Endothelial cell of umbilical vein (primary cell): ENCODE measurements at regions not wholly inside any gene's neighbourhood (a gene's known extent, or its start where the extent isn't known, plus 50 kb on each side); places are given as distances from the start of the nearest gene placed in this dataset.

Experiments
- BruUV-seq: library from RNA; stranded (reverse); fragments of 400-500 nt; replicated peaks from 2 replicates; lab custom pipeline; 2021; lab: Mats Ljungman, UMichigan
- CTCF ChIA-PET: fragments of 300-600, 350-600 bp; sonication (Branson Sonifier 250); formaldehyde crosslinking; loops from one replicate; lab custom pipeline; 2021; ENCODE audit warnings: antibody characterized with exemption, inconsistent platforms; lab: Charles Lee
- POLR2A ChIA-PET: fragments of 300-600, 350-600 bp; sonication (Branson Sonifier 250); formaldehyde crosslinking; loops from one replicate; lab custom pipeline; 2021; ENCODE audit warnings: antibody characterized with exemption, inconsistent platforms; lab: Charles Lee
- DNase-seq: peaks from one replicate; pipeline ENCODE4 v3.0.0-alpha.2; 2011; ENCODE audit warnings: low read depth, low spot score
- FAIRE-seq: peaks from 2 replicates; lab custom pipeline; 2011; peaks lifted over from hg19 to GRCh38; lab: Jason Lieb, UNC
- H2AFZ ChIP-seq: 2 replicates; pipeline ENCODE4 v1.6.0; 2012; ENCODE audit warnings: low read depth, low read length, control low read depth, inconsistent platforms
- H3K27ac ChIP-seq: 2 replicates; pipeline ENCODE4 v1.5.1; 2011; ENCODE audit warnings: low read depth, mild to moderate bottlenecking, control low read depth, low read length, moderate library complexity; ENCODE audit not compliant: insufficient read depth
- H3K27me3 ChIP-seq, 2 experiments: 2 replicates each; pipeline versions ENCODE4 v1.6.0 to v1.6.1; 2011; ENCODE audit warnings: low read length in 2 of 2, mixed read lengths in 1 of 2; ENCODE audit not compliant: control insufficient read depth in 2 of 2, insufficient read depth in 2 of 2
- H3K36me3 ChIP-seq, 2 experiments: 2 replicates in 1 of 2; 3 replicates in 1 of 2; pipeline ENCODE4 v1.5.1; 2011; ENCODE audit warnings: low read length in 2 of 2, mild to moderate bottlenecking in 1 of 2, moderate library complexity in 1 of 2; ENCODE audit not compliant: control insufficient read depth in 2 of 2, insufficient read depth in 2 of 2; ENCODE audit errors: extremely low read depth in 1 of 2
- H3K4me1 ChIP-seq: 3 replicates; pipeline ENCODE4 v1.5.1; 2011; ENCODE audit warnings: mild to moderate bottlenecking, low read length; ENCODE audit not compliant: control insufficient read depth, insufficient read depth; ENCODE audit errors: extremely low read depth
- H3K4me2 ChIP-seq: 2 replicates; pipeline ENCODE4 v1.6.1; 2011; ENCODE audit warnings: low read length, control low read depth, mixed read lengths; ENCODE audit not compliant: insufficient read depth
- H3K4me3 ChIP-seq, 3 experiments: fragments of 200-600 bp in 1 of 3; sonication (generic), shearing (Covaris generic) in 1 of 3; replicated peaks in 1 of 3; 2 replicates each; pipeline ENCODE4 v1.5.1; 2011 to 2016; ENCODE audit warnings: control low read depth in 3 of 3, low read length in 3 of 3, mild to moderate bottlenecking in 2 of 3, inconsistent platforms in 1 of 3, low read depth in 1 of 3, moderate library complexity in 1 of 3; ENCODE audit not compliant: insufficient read depth in 1 of 3
- H3K79me2 ChIP-seq: 2 replicates; pipeline ENCODE4 v1.6.0; 2012; ENCODE audit warnings: low read length, inconsistent platforms; ENCODE audit not compliant: control insufficient read depth, insufficient read depth
- H3K9ac ChIP-seq: replicated peaks from 2 replicates; pipeline ENCODE3; 2011; ENCODE audit warnings: low read length, control low read depth; ENCODE audit not compliant: insufficient read depth; ENCODE audit errors: extremely low read depth
- H3K9me1 ChIP-seq: replicated peaks from 3 replicates; pipeline ENCODE4 v1.6.0; 2011; ENCODE audit warnings: mild to moderate bottlenecking, low read length; ENCODE audit not compliant: control insufficient read depth, insufficient read depth; ENCODE audit errors: extremely low read depth
- H3K9me3 ChIP-seq: replicated peaks from 2 replicates; pipeline ENCODE4 v1.5.1; 2012; ENCODE audit warnings: low read length, inconsistent platforms; ENCODE audit not compliant: control insufficient read depth, insufficient read depth
- H4K20me1 ChIP-seq: replicated peaks from 2 replicates; pipeline ENCODE3; 2011; ENCODE audit warnings: mild to moderate bottlenecking, low read length; ENCODE audit not compliant: control insufficient read depth, insufficient read depth; ENCODE audit errors: extremely low read depth
- CTCF ChIP-seq, 2 donors: IDR thresholded peaks; 1 replicate in 1 of 2; 2 replicates in 1 of 2; pipeline ENCODE4 v1.5.1; 2011; ENCODE audit warnings: low read length in 2 of 2, mild to moderate bottlenecking in 2 of 2, moderate library complexity in 2 of 2, control low read depth in 1 of 2, inconsistent platforms in 1 of 2, low read depth in 1 of 2; ENCODE audit not compliant: insufficient read depth in 1 of 2; ENCODE audit errors: extremely low read depth in 1 of 2
- EZH2 ChIP-seq: IDR thresholded peaks from 2 replicates; pipeline ENCODE4 v1.6.1; 2012; ENCODE audit warnings: borderline replicate concordance, low read depth, mild to moderate bottlenecking, moderate library complexity, low read length, inconsistent platforms; ENCODE audit not compliant: severe bottlenecking
- FOS ChIP-seq: IDR thresholded peaks from 2 replicates; pipeline ENCODE4 v1.6.1; 2011; ENCODE audit warnings: mild to moderate bottlenecking, low read length, moderate library complexity, borderline replicate concordance; ENCODE audit not compliant: insufficient read depth
- GATA2 ChIP-seq: IDR thresholded peaks from 2 replicates; pipeline ENCODE4 v1.7.0; 2011; ENCODE audit warnings: low read depth, mild to moderate bottlenecking, moderate library complexity, mixed read lengths, low read length; ENCODE audit not compliant: insufficient read length, insufficient read depth
- JUN ChIP-seq: IDR thresholded peaks from 2 replicates; pipeline ENCODE4 v1.6.1; 2011; ENCODE audit warnings: borderline replicate concordance, low read depth; ENCODE audit not compliant: insufficient read length, insufficient read depth
- MYC ChIP-seq: IDR thresholded peaks from one replicate; pipeline ENCODE4 v1.6.1; 2011; ENCODE audit warnings: mild to moderate bottlenecking, low read depth, low read length
- POLR2A ChIP-seq: IDR thresholded peaks from 2 replicates; pipeline ENCODE4 v1.6.1; 2012; ENCODE audit warnings: low read depth, mild to moderate bottlenecking, control low read depth, low read length
- POLR2AphosphoS5 ChIP-seq: IDR thresholded peaks from 2 replicates; pipeline ENCODE4 v1.6.1; 2012; ENCODE audit warnings: low read depth, mild to moderate bottlenecking, control low read depth, low read length, moderate library complexity; ENCODE audit not compliant: insufficient read depth
- dilution Hi-C: fragments of 300-500 bp; cut with MboI; formaldehyde crosslinking; loops from one replicate; pipeline ENCODE4 v1.15.0; 2019; ENCODE audit warnings: low sequenced_read_pairs; ENCODE audit not compliant: extremely low pct_ligation_motif_present
- intact Hi-C: fragments of 100-400 bp; cut with micrococcal nuclease; formaldehyde crosslinking; loops from one replicate; pipeline ENCODE4 v1.10.0; 2022
- TF ChIP-seq, protein P1 (sequence below): IDR thresholded peaks from 2 replicates; pipeline ENCODE4 v1.6.1; 2011; ENCODE audit not compliant: insufficient read depth, insufficient read length

GRCh38 chr6:15990179-15990578, 138.7 kb upstream of the MYLIP start:
- H3K79me2 ChIP-seq, result no peaks in the 10 kb centered on the region
- no peak overlapping the region for H3K4me3 ChIP-seq
- FAIRE-seq, result no peak
- no peak overlapping the region for H3K4me2 ChIP-seq
- H3K9me1 ChIP-seq, result no peaks in the 10 kb centered on the region
- H3K36me3 ChIP-seq, result no peaks in the 10 kb centered on the region
- no peak overlapping the region for H2AFZ ChIP-seq
- TF ChIP-seq GATA2 (no peak), FOS (no peak), CTCF (IDR thresholded peaks at IDR 0.05; ENCODE audit: extremely low read depth in 1 of 2, insufficient read depth in 1 of 2, low read depth in 1 of 2, low read length in 2 of 2) (no peak), EZH2 (no peak), MYC (no peak), JUN (no peak), POLR2A (no peak), POLR2AphosphoS5 (no peak)
- TF ChIP-seq, protein P1, sequence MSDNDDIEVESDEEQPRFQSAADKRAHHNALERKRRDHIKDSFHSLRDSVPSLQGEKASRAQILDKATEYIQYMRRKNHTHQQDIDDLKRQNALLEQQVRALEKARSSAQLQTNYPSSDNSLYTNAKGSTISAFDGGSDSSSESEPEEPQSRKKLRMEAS, result no peak
- CTCF ChIA-PET, result interaction anchor here (1.0 kb wide), 1 partner anchor 11 kb away, joined by 4 read pairs; no protein-coding TSS in a partner anchor
- no peak overlapping the region for H3K9ac ChIP-seq
- POLR2A ChIA-PET, result no interaction called here
- H3K9me3 ChIP-seq, result no peaks in the 10 kb centered on the region
- BruUV-seq, result no TSS peak
- H4K20me1 ChIP-seq, result no peaks in the 10 kb centered on the region
- peaks cover 6% of the 10 kb centered on the region for H3K4me1 ChIP-seq
- intact Hi-C loops, result no loop called here
- DNase-seq, result no peak
- no peaks in the 10 kb centered on the region for H3K27me3 ChIP-seq
- dilution Hi-C loops, result no loop called here
- H3K27ac ChIP-seq, result no peak overlapping the region
